ENCODE measurements at regions not wholly inside any gene's neighbourhood (a gene's known extent, or its start where the extent isn't known, plus 50 kb on each side); places are given as distances from the start of the nearest gene placed in this dataset.

GRCh38 chr4:116561768-116562167 is 523.6 kb downstream of the TRAM1L1 start:
- H3K27ac ChIP-seq: no peak overlapping the region
- no peaks in the 10 kb centered on the region for H3K27me3 ChIP-seq
- H3K4me1 ChIP-seq: no peaks in the 10 kb centered on the region
- no peaks in the 10 kb centered on the region for H3K36me3 ChIP-seq
- H3K9me3 ChIP-seq: no peaks in the 10 kb centered on the region
- DNase-seq (ENCODE audit: low spot score in 2 of 2): no peak
- TF ChIP-seq CTCF (IDR thresholded peaks at IDR 0.05) (no peak), POLR2A (IDR thresholded peaks at IDR 0.05) (no peak), EP300 (IDR thresholded peaks at IDR 0.05) (no peak), POLR2AphosphoS5 (IDR thresholded peaks at IDR 0.05) (no peak)
- H3K4me3 ChIP-seq: no peak overlapping the region

- H3K4me1 ChIP-seq: no peaks in the 10 kb centered on the region
- H3K36me3 ChIP-seq: no peaks in the 10 kb centered on the region
- no peak for DNase-seq (ENCODE audit: low spot score in 2 of 2)
- H3K4me3 ChIP-seq: no peak overlapping the region
- TF ChIP-seq POLR2A (IDR thresholded peaks at IDR 0.05): no peak
- TF ChIP-seq CTCF (IDR thresholded peaks at IDR 0.05): no peak
- TF ChIP-seq POLR2AphosphoS5 (IDR thresholded peaks at IDR 0.05): no peak
- TF ChIP-seq EP300 (IDR thresholded peaks at IDR 0.05): no peak
- H3K27me3 ChIP-seq: no peaks in the 10 kb centered on the region
- 91% methylated on average over 1 of the region's 1 CpG for WGBS
- no peak overlapping the region for H3K27ac ChIP-seq
- H3K9me3 ChIP-seq: no peaks in the 10 kb centered on the region
Observed at GRCh38 chr4:116551806-116552205, 533.6 kb downstream of the TRAM1L1 start.

- no peak for TF ChIP-seq EP300 (IDR thresholded peaks at IDR 0.05)
- no peak for TF ChIP-seq CTCF (IDR thresholded peaks at IDR 0.05)
- TF ChIP-seq POLR2A (IDR thresholded peaks at IDR 0.05): no peak
- TF ChIP-seq POLR2AphosphoS5 (IDR thresholded peaks at IDR 0.05): no peak
- Histone ChIP-seq H3K27me3 (no peaks in the 10 kb centered on the region), H3K27ac (no peak overlapping the region), H3K4me1 (no peaks in the 10 kb centered on the region), H3K9me3 (no peaks in the 10 kb centered on the region), H3K4me3 (no peak overlapping the region), H3K36me3 (no peaks in the 10 kb centered on the region)
- DNase-seq (ENCODE audit: low spot score in 2 of 2): no peak
- WGBS: 99% methylated on average over 2 of the region's 2 CpGs
Observed at GRCh38 chr4:116547632-116548031, 537.7 kb downstream of the TRAM1L1 start.

GRCh38 chr4:116546759-116547158 is 538.6 kb downstream of the TRAM1L1 start:
- Histone ChIP-seq H3K4me1 (no peaks in the 10 kb centered on the region), H3K27ac (no peak overlapping the region), H3K4me3 (no peak overlapping the region), H3K9me3 (no peaks in the 10 kb centered on the region), H3K27me3 (no peaks in the 10 kb centered on the region), H3K36me3 (no peaks in the 10 kb centered on the region)
- WGBS: 89% methylated on average over 1 of the region's 1 CpG
- DNase-seq (ENCODE audit: low spot score in 2 of 2): no peak
- TF ChIP-seq EP300 (IDR thresholded peaks at IDR 0.05) (no peak), POLR2AphosphoS5 (IDR thresholded peaks at IDR 0.05) (no peak), POLR2A (IDR thresholded peaks at IDR 0.05) (no peak), CTCF (IDR thresholded peaks at IDR 0.05) (no peak)

GRCh38 chr4:116544946-116545345 is 540.4 kb downstream of the TRAM1L1 start:
- Histone ChIP-seq H3K27ac (no peak overlapping the region), H3K9me3 (no peaks in the 10 kb centered on the region), H3K4me3 (no peak overlapping the region), H3K4me1 (no peaks in the 10 kb centered on the region), H3K36me3 (no peaks in the 10 kb centered on the region), H3K27me3 (no peaks in the 10 kb centered on the region)
- TF ChIP-seq CTCF (IDR thresholded peaks at IDR 0.05): no peak
- TF ChIP-seq POLR2AphosphoS5 (IDR thresholded peaks at IDR 0.05): no peak
- no peak for TF ChIP-seq POLR2A (IDR thresholded peaks at IDR 0.05)
- TF ChIP-seq EP300 (IDR thresholded peaks at IDR 0.05): no peak
- 57% methylated on average over 1 of the region's 1 CpG for WGBS
- no peak for DNase-seq (ENCODE audit: low spot score in 2 of 2)

Measured in suprapubic skin (tissue), 4 donors.